ENCODE measurements at regions not wholly inside any gene's neighbourhood (a gene's known extent, or its start where the extent isn't known, plus 50 kb on each side); places are given as distances from the start of the nearest gene placed in this dataset.
"Not testable (repeated sequence)": the region's sequence is repeated elsewhere in the genome, so short reads cannot be mapped to it uniquely, and the experiment has no call there.

DNA sequence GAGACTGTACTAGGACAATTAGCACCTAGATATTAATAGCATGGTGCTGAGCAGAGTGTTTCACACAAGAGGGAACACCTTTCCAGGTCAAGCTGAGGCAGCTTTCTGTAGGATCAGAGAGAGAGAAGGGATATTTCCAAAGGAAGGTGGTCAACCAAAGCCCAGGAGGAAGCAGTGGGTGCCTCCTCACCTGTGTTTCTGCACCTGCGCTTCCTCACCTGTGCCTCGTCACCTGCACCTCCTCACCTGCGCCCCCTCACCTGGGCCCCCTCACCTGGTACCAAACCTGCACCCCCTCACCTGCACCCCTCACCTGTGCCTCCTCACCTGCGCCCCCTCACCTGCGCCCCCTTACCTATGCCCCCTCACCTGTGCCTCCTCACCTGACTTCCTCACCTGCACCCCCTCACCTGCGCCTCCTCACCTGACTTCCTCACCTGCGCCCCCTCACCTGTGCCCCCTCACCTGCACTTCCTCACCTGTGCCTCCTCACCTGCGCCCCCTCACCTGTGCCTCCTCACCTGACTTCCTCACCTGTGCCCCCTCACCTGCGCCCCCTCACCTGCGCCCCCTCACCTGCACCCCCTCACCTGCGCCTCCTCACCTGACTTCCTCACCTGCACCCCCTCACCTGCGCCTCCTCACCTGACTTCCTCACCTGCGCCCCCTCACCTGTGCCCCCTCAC is 67.9 kb downstream of the TTLL2 start:
- no peak for DNase-seq

- DNase-seq: no peak
These were observed 68.8 kb downstream of the TTLL2 start for GRCh38 chr6:167393731-167394130.

DNA sequence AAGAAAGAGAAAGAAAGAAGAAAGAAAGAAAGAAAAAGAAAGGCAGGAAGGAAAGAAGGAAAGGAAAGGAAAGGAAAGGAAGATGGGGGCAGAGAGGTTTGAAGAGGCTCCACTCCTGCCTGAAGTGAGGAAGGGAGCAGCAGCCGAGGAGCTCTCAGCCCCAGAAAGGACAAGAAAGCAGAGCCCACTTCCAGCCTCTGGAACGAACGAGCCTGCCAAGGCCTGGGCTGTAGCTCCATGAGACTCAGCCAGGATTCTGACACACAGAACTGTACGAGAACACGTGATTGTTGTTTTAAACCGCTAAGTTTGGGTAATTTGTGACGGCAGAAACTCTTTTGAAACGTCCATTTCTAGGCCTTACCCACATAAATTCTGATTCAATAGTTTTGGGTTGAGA is 69.5 kb downstream of the TTLL2 start:
- peak in 1 of 51 donors; percentile 17 for DNase-seq

DNA sequence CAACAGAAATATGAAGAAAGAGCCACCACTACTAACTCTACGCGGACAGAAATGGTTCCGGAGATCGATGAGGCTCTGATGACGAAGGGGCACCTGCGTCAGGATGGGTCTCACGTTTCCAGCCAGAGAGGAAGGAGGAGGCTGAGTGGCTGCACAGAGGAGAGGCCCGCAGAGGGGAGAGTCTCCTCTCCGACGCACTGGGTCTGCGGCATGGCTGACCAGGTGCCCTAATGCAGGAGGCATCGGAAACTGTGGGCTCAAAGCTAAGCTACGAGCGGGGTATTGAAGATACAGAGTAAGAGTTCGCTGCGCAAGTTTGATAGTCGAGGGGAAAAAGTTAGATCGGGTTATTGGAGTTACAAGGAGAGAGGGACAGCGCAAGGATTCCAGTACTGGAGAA is 69.9 kb downstream of the TTLL2 start:
- DNase-seq: no peak

DNA sequence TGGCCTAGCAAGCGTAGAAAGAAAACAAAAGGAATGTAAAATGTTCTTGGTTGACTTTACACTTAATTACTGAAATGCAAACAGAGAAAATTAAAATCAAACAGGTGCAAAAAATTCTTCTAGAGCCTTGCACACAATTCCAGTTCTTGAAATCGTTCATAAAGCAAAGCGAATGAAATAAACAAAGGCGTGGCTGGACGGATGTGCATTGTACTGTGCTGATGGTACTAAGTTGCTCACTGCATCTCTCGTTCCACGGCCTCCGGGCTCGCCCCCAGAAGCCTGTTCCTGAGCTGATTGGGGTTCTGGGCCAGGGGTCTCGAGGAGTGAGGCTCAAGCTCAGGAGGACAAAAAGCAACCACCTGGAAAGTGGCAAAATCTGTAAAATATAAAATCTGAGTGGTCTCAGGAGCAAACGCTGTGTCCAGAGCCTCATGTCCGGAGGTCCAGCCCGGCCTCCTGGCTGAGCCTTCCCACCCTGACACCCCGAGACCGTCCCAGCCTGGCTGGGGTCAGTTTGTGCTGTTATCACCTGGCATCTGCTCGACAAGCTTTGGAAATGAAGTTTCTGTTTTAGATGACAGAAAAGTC is 71.3 kb downstream of the TTLL2 start:
- no peak for DNase-seq

DNA sequence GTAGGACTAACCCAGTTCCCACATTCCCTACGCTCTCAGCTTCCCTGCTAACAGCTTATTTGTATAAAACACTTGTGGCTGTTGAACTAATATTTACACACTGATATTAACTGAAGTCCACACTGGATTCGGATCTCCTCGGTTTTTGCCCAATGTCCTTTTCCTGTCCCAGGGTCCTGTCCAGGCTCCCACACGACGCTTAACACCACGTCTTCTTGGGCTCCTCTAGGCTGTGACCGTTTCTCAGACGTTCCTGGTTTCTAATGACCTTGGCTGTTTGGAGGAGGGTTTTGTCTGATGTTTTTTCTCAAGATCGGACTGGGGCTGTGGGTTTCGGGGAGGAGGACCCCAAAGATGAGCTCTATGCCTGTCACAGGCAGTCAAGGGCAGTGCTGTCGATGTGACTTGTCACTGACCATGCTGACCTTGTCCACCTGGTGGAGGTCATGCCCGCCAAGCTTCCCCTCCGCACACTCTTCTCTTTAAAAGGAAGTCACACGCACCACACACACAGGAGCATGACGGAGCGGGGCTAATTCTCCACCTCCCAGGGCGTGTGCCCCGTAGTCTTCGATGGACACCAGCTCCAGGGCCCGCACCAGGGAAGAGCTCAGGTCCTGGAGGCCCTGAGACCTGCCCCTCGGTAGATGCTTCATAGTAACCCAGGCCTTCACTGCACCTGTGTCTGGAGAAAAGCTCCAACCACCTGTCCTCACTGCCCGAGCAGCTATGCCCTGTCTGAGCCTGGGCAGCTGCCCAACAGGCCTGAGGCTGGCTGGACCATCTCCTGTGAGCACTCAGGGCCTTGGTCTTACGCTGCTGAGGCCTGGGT is 72.0 kb downstream of the TTLL2 start:
- no peak for DNase-seq

DNA sequence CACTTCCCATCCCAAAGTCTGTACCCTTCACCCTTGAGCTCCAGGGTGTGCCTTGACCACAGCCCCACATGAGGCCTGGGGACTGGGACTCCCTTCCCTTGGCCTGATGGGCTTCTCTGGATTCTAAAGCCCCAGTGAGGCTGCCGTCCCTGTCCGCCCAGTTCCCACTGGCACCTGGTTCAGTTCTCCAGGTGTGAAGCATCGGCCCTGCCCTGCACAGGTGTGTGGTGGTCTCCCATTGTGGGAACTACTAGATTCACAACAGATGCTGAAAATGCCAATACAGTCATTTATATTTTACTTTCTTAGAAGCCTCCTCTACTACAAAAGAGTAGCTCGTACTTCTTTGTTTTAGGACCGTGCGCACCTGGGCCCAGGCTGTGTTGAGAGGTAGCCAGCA is 72.8 kb downstream of the TTLL2 start:
- no peak for DNase-seq

- no peak for DNase-seq
These were observed 73.5 kb downstream of the TTLL2 start for GRCh38 chr6:167398214-167399050.

GRCh38 chr6:167399051-167399387 is 74.1 kb downstream of the TTLL2 start:
- DNase-seq: no peak

DNA sequence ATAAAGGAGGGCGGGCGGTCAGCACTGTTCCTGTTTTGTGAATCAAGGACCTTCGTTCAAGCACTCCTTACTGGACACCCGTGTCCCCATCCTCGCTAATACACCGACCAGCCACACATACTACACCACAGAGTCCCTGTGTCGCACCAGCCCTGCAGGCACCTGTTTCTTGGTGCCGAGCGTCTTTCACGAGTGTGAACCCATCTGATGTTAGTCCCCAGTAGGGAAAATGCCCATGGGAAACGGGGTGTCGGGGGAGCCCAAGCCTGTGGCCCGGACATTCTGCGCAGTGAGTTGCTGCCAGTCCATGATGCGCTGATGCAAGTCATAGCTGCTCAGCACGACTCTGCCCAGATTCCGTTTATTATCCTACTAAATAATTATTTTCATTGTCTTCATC is 74.7 kb downstream of the TTLL2 start:
- DNase-seq: no peak

- DNase-seq: no peak
These were observed 75.7 kb downstream of the TTLL2 start for GRCh38 chr6:167400482-167401138.

DNA sequence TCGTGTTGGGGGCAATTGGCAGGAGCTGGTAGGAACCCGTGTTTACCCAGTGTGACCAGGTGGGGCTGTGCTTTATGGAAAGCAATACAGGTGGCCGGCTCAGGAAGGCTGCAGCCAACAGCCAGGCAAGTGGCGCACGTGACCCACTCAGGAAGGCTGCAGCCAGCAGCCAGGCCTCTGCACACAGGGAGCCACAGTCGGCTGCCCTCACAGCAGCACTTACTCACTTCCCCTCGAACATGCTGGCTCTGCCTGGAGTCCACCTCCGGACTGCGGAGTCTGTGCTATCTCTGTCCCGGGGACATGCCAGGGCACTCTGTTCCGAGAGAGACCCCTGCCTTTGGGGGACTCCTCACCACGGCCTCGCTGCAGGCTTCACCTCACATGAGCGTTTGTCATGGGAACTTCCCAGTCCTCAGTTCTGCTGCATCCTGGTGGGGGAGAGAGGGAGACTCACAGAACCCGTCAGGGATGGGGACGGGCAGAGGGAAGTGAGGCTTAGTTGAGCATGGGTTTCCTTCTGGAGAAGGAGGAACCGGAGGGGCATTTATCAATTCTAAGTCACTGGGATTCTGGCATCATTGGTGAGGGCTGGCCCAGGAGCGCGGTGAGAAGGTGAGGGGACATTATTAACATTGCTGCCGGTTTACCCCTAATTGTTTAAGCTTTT is 76.8 kb downstream of the TTLL2 start:
- DNase-seq: no peak

GRCh38 chr6:167402195-167402686 is 77.4 kb downstream of the TTLL2 start:
- DNase-seq: no peak

GRCh38 chr6:167403427-167403826 is 78.5 kb downstream of the TTLL2 start:
- DNase-seq: no peak

DNA sequence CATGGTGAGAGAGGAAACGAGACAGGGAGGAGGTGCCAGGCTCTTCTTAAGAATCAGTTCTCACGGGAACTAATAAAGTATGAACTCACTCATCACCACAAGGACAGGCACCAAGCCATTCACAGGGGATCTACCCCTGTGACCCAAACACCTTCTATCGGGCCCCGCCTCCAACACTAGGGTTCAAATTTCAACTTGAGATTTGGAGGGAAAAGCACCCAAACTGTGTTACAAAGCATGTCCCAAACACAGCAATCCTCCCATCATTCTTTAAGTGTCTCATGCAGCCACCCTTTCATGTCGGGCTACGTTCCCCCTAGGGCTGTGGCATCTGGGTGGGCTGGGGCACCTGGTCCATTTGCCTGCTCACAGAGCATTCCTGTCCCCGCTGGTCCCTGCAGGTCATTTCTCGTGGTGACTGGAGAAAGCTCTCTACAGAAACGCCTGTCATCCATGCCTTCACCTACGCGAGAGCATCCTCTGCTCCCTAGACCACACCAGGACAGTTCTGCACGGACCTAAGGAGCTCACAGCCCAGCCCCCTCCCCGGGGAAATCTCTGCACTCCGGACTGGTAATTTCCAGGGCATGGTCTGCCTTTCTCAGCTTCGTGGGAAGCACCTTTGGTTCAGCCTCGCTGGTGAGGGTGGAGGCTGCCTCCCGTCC is 79.6 kb downstream of the TTLL2 start:
- DNase-seq: no peak

DNA sequence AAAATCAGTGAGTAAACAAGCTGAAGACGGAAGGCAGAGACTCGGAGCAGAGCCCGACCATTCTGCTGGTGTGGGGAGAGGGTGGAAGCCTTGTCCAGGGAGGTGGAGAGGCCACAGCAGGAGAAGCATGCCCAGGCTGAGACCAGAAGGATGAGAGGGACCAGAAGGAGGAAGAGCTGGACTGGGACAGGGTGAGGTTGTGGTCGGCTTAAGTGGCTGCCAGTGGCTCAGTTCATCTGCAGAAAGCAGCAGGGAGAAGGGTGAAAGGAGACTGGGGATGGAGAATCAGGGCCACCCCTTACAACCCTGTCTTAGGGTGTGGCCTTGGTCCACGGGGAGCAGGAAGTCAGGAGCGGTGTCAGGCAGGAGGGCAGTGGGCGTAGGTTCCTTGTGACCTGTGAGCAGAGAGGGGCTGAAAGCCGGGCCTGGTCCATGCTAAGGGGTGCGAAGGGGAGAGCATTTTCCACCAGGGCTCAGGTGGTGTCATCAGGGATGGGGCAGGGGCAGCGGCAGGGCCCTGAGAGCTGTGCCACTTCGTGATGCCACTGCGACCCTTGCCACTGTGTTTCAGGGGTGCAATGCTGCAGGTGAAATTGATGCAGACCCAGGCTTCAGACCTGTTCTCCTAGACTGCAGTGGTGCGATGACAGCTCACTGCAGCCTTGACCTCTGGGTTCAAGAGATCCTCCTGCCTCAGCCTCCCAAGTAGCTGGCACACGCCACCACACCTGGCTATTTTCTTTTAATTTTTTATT is 81.1 kb downstream of the TTLL2 start:
- DNase-seq: no peak

GRCh38 chr6:167406533-167407238 is 81.8 kb downstream of the TTLL2 start:
- DNase-seq: not testable (repeated sequence)

DNA sequence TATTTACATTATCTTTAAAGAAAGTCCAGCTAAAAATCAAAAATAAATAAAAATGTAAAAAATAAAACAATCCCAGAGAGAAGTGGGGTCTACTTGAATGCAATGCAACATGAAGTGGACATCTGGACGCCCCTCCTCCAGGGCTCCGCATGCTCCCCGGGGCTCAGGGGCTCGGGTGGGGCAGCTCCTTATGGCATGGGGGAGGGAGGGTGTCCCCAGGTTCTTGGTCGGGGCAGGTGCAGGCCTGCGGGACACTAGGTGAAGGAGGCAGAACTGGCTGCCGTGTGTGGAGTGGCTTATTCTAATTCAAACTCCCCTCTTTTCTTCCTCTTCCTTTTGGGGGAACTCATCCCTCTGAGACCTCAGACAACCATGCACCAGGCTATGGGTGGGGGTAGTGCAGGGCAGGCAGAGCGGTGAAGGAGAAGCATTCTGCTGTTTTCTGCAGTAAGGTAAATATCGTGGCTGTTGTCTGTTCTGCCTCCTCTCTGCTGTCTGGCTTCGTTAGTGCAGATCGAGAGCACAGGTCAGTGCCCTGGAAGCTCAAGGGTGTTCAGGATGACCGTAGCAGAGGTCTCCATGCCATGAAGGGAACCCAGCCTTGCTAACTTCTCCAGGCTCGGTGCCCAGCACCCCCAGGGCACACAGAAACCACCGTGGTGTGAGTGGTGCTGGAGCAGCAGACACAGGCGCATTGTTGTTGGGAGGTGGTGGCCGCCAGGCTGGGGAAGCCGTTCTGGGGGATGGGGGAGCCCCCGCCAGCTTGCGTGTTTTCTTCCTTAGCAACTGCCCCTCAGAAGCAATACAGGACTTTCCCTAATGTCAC is 82.6 kb downstream of the TTLL2 start:
- no peak for DNase-seq
